ENCODE measurements at regions not wholly inside any gene's neighbourhood (a gene's known extent, or its start where the extent isn't known, plus 50 kb on each side); places are given as distances from the start of the nearest gene placed in this dataset.

- no peak overlapping the region for H3K27ac ChIP-seq (ENCODE audit: low read depth, low read length)
- 66 to 73% (median 70%) methylated on average over 5 of the region's 5 CpGs for WGBS, 3 donors
These were observed 351.7 kb downstream of the DIRAS2 start for GRCh38 chr9:90290716-90291485.

- WGBS, 3 donors: 41 to 52% (median 47%) methylated on average over 6 of the region's 6 CpGs
- H3K27ac ChIP-seq (ENCODE audit: low read depth, low read length): no peak overlapping the region
These were observed 346.1 kb downstream of the DIRAS2 start for GRCh38 chr9:90296539-90296938.

GRCh38 chr9:90299968-90300367 lies 342.7 kb downstream of the DIRAS2 start:
- 46 to 81% (median 78%) methylated on average over 5 of the region's 5 CpGs for WGBS, 3 donors
- no peak overlapping the region for H3K27ac ChIP-seq (ENCODE audit: low read depth, low read length)

GRCh38 chr9:90300611-90301276 lies 341.9 kb downstream of the DIRAS2 start:
- WGBS, 3 donors: 32 to 59% (median 58%) methylated on average over 3 of the region's 3 CpGs

GRCh38 chr9:90301277-90301653 lies 341.4 kb downstream of the DIRAS2 start:
- H3K27ac ChIP-seq (ENCODE audit: low read depth, low read length): no peak overlapping the region

More at GRCh38 chr9:90300611-90301276, 341.9 kb downstream of the DIRAS2 start:
- no peak overlapping the region for H3K27ac ChIP-seq (ENCODE audit: low read depth, low read length)

GRCh38 chr9:90303655-90304054 lies 339.0 kb downstream of the DIRAS2 start:
- H3K27ac ChIP-seq (ENCODE audit: low read depth, low read length): no peak overlapping the region
- WGBS, 3 donors: 66 to 74% (median 69%) methylated on average over 4 of the region's 4 CpGs

More at GRCh38 chr9:90301277-90301653, 341.4 kb downstream of the DIRAS2 start:
- 29 to 42% (median 30%) methylated on average over 8 of the region's 8 CpGs for WGBS, 3 donors

- H3K27ac ChIP-seq (ENCODE audit: low read depth, low read length): no peak overlapping the region
- WGBS, 3 donors: 82 to 89% (median 82%) methylated on average over 10 to 11 of the region's 11 CpGs
These were observed 336.5 kb downstream of the DIRAS2 start for GRCh38 chr9:90306158-90306557.

GRCh38 chr9:90307167-90307833 lies 335.3 kb downstream of the DIRAS2 start:
- 77 to 83% (median 78%) methylated on average over 4 of the region's 4 CpGs for WGBS, 3 donors
- H3K27ac ChIP-seq (ENCODE audit: low read depth, low read length): no peak overlapping the region

GRCh38 chr9:90307891-90308290 lies 334.7 kb downstream of the DIRAS2 start:
- WGBS, 3 donors: 68 to 81% (median 76%) methylated on average over 4 of the region's 4 CpGs
- H3K27ac ChIP-seq (ENCODE audit: low read depth, low read length): no peak overlapping the region

- WGBS, 3 donors: 72 to 78% (median 73%) methylated on average over 4 of the region's 4 CpGs
- no peak overlapping the region for H3K27ac ChIP-seq (ENCODE audit: low read depth, low read length)
These were observed 333.9 kb downstream of the DIRAS2 start for GRCh38 chr9:90308691-90309090.

- 63 to 92% (median 90%) methylated on average over 7 of the region's 7 CpGs for WGBS, 3 donors
- H3K27ac ChIP-seq (ENCODE audit: low read depth, low read length): no peak overlapping the region
These were observed 332.7 kb downstream of the DIRAS2 start for GRCh38 chr9:90309809-90310520.

- WGBS, 3 donors: 94 to 97% (median 94%) methylated on average over 1 of the region's 1 CpG
These were observed 332.1 kb downstream of the DIRAS2 start for GRCh38 chr9:90310521-90310876.

GRCh38 chr9:90311811-90312210 lies 330.8 kb downstream of the DIRAS2 start:
- WGBS, 3 donors: 64 to 79% (median 73%) methylated on average over 7 of the region's 7 CpGs
- no peak overlapping the region for H3K27ac ChIP-seq (ENCODE audit: low read depth, low read length)

More at GRCh38 chr9:90310521-90310876, 332.1 kb downstream of the DIRAS2 start:
- H3K27ac ChIP-seq (ENCODE audit: low read depth, low read length): no peak overlapping the region

- 24 to 40% (median 38%) methylated on average over 1 of the region's 1 CpG for WGBS, 3 donors
- no peak overlapping the region for H3K27ac ChIP-seq (ENCODE audit: low read depth, low read length)
These were observed 320.3 kb downstream of the DIRAS2 start for GRCh38 chr9:90322296-90322695.

GRCh38 chr9:90325913-90326653 lies 316.5 kb downstream of the DIRAS2 start:
- H3K27ac ChIP-seq (ENCODE audit: low read depth, low read length): no peak overlapping the region
- WGBS, 3 donors: 45 to 61% (median 48%) methylated on average over 6 of the region's 6 CpGs

GRCh38 chr9:90330231-90330630 lies 312.4 kb downstream of the DIRAS2 start:
- H3K27ac ChIP-seq (ENCODE audit: low read depth, low read length): no peak overlapping the region
- WGBS, 3 donors: 85 to 90% (median 88%) methylated on average over 3 of the region's 3 CpGs

- no peak overlapping the region for H3K27ac ChIP-seq (ENCODE audit: low read depth, low read length)
- 56 to 63% (median 62%) methylated on average over 8 of the region's 8 CpGs for WGBS, 3 donors
These were observed 310.6 kb downstream of the DIRAS2 start for GRCh38 chr9:90331826-90332575.
